ENCODE measurements at regions not wholly inside any gene's neighbourhood (a gene's known extent, or its start where the extent isn't known, plus 50 kb on each side); places are given as distances from the start of the nearest gene placed in this dataset.

DNA sequence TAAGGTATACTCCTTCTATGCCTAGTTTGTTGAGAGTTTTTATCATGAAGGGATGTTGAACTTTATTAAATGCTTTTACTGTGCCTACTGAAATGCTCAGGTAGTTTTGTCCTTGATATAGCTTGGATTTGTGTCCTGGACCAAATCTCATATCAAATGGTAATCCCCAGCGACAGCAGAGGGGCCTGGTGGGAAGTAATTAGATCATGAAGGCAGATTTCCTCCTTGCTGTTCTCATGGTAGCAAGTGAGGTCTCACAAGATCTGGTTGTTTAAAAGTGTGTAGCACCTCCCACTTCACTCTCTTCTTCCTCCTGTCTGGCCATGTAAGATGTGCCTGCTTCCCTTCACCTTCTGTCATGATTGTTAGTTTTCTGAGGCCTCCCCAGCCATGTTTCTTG, 78.2 kb downstream of the KIF2B start:
- H4K20me1 ChIP-seq (ENCODE audit: insufficient read depth, low read length), result no peaks in the 10 kb centered on the region
- no peaks in the 10 kb centered on the region for H3K9me3 ChIP-seq (ENCODE audit: insufficient read depth, low read length)

DNA sequence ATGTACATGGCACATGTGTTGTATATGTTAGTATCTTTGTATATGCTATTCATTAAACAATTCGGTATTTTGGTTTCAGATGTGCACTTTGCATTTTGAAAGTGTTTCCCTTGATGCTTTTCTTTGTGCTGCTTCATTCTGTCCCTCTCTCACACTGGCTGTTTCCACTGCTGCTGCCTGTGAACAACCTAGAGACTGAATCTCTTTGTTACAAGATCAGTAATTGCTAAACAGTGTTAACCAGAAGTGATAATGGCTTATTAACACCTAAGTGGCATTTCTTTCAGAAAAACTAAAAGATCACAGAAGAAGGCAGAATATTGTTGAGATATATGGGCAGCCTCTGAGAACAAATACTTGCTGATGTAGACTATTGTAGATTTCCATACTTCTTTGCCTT, 84.7 kb downstream of the KIF2B start:
- no peaks in the 10 kb centered on the region for H3K4me1 ChIP-seq (ENCODE audit: low read length)
- no peaks in the 10 kb centered on the region for H3K27me3 ChIP-seq (ENCODE audit: low read depth, low read length)
- H3K9ac ChIP-seq (ENCODE audit: low read length), result no peak overlapping the region
- H2AFZ ChIP-seq (ENCODE audit: low read depth, low read length), result no peak overlapping the region
- no peak overlapping the region for H3K4me3 ChIP-seq (ENCODE audit: low read length)
- no peak overlapping the region for H3K27ac ChIP-seq (ENCODE audit: low read length)
- no peaks in the 10 kb centered on the region for H3K36me3 ChIP-seq (replicated peaks; ENCODE audit: low read depth, low read length)
- no peaks in the 10 kb centered on the region for H3K79me2 ChIP-seq (ENCODE audit: low read length)
- no peaks in the 10 kb centered on the region for H3K9me3 ChIP-seq (ENCODE audit: insufficient read depth, low read length)
- H4K20me1 ChIP-seq (ENCODE audit: insufficient read depth, low read length), result no peaks in the 10 kb centered on the region
- TF ChIP-seq EZH2phosphoT487 (IDR thresholded peaks at IDR 0.05; ENCODE audit: low read depth), result no peak
- TF ChIP-seq, protein P1, sequence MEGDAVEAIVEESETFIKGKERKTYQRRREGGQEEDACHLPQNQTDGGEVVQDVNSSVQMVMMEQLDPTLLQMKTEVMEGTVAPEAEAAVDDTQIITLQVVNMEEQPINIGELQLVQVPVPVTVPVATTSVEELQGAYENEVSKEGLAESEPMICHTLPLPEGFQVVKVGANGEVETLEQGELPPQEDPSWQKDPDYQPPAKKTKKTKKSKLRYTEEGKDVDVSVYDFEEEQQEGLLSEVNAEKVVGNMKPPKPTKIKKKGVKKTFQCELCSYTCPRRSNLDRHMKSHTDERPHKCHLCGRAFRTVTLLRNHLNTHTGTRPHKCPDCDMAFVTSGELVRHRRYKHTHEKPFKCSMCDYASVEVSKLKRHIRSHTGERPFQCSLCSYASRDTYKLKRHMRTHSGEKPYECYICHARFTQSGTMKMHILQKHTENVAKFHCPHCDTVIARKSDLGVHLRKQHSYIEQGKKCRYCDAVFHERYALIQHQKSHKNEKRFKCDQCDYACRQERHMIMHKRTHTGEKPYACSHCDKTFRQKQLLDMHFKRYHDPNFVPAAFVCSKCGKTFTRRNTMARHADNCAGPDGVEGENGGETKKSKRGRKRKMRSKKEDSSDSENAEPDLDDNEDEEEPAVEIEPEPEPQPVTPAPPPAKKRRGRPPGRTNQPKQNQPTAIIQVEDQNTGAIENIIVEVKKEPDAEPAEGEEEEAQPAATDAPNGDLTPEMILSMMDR (IDR thresholded peaks at IDR 0.05; ENCODE audit: low read depth, low read length), result no peak
- no peak overlapping the region for H3K4me2 ChIP-seq (ENCODE audit: low read length)

More for the DNA sequence above, 78.2 kb downstream of the KIF2B start:
- Histone ChIP-seq H3K36me3 (replicated peaks; ENCODE audit: low read depth, low read length) (no peaks in the 10 kb centered on the region), H3K27me3 (ENCODE audit: low read depth, low read length) (no peaks in the 10 kb centered on the region), H3K27ac (ENCODE audit: low read length) (no peak overlapping the region), H2AFZ (ENCODE audit: low read depth, low read length) (no peak overlapping the region), H3K4me3 (ENCODE audit: low read length) (no peak overlapping the region), H3K79me2 (ENCODE audit: low read length) (no peaks in the 10 kb centered on the region), H3K4me2 (ENCODE audit: low read length) (no peak overlapping the region), H3K4me1 (ENCODE audit: low read length) (no peaks in the 10 kb centered on the region), H3K9ac (ENCODE audit: low read length) (no peak overlapping the region)
- no peak for TF ChIP-seq EZH2phosphoT487 (IDR thresholded peaks at IDR 0.05; ENCODE audit: low read depth)
- TF ChIP-seq, protein P1 (IDR thresholded peaks at IDR 0.05; ENCODE audit: low read depth, low read length), result no peak

DNA sequence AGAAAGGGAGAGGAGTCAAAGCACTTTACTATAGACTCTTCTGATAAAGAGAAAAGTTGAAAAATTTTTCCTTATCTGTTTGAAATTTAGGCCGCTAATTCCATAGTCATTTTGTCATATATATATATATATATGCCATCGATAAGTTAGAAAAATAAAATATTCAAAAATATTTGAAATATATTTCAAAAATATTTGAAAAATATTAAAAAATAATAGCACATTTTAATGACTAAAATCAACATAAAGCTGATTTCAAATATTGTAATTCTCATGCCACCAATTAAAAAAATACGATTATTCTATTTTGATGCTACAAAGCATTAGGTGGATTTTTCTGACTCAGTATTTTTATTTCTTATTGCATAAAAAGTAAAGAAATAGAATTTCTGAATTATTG, 87.1 kb downstream of the KIF2B start:
- TF ChIP-seq EZH2phosphoT487 (IDR thresholded peaks at IDR 0.05; ENCODE audit: low read depth), result no peak
- TF ChIP-seq, protein P1 (IDR thresholded peaks at IDR 0.05; ENCODE audit: low read depth, low read length), result no peak
- no peaks in the 10 kb centered on the region for H3K9me3 ChIP-seq (ENCODE audit: insufficient read depth, low read length)

DNA sequence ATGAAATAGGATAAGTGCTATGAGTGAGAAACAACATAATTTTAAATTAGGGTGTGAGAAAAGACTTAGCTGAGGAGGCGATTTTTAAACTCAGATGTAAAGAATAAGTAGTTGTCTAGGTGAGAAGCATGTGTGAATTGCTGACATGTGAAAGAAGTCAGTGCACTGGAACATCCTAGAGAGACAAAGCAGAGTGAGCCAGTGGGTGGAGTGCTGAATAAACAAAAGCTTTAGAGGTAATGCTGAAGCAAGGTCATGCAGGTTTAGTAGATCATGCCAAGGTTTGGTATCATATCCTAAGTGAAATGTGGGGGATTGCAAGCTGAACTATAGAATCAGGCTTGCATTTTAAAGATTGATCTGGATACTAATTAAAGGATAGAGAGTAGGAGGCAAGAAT, 89.4 kb downstream of the KIF2B start:
- Histone ChIP-seq H3K36me3 (replicated peaks; ENCODE audit: low read depth, low read length) (no peaks in the 10 kb centered on the region), H3K4me2 (ENCODE audit: low read length) (no peak overlapping the region), H3K79me2 (ENCODE audit: low read length) (no peaks in the 10 kb centered on the region), H3K4me3 (ENCODE audit: low read length) (no peak overlapping the region), H3K27me3 (ENCODE audit: low read depth, low read length) (no peaks in the 10 kb centered on the region), H3K9me3 (ENCODE audit: insufficient read depth, low read length) (no peaks in the 10 kb centered on the region), H2AFZ (ENCODE audit: low read depth, low read length) (no peak overlapping the region), H4K20me1 (ENCODE audit: insufficient read depth, low read length) (no peaks in the 10 kb centered on the region), H3K4me1 (ENCODE audit: low read length) (no peaks in the 10 kb centered on the region), H3K27ac (ENCODE audit: low read length) (no peak overlapping the region), H3K9ac (ENCODE audit: low read length) (no peak overlapping the region)
- TF ChIP-seq EZH2phosphoT487 (IDR thresholded peaks at IDR 0.05; ENCODE audit: low read depth), result no peak
- TF ChIP-seq, protein P1 (IDR thresholded peaks at IDR 0.05; ENCODE audit: low read depth, low read length), result no peak

More for the DNA sequence above, 87.1 kb downstream of the KIF2B start:
- Histone ChIP-seq H3K4me3 (ENCODE audit: low read length) (no peak overlapping the region), H3K27me3 (ENCODE audit: low read depth, low read length) (no peaks in the 10 kb centered on the region), H3K4me2 (ENCODE audit: low read length) (no peak overlapping the region), H3K79me2 (ENCODE audit: low read length) (no peaks in the 10 kb centered on the region), H3K36me3 (replicated peaks; ENCODE audit: low read depth, low read length) (no peaks in the 10 kb centered on the region), H4K20me1 (ENCODE audit: insufficient read depth, low read length) (no peaks in the 10 kb centered on the region), H2AFZ (ENCODE audit: low read depth, low read length) (no peak overlapping the region), H3K9ac (ENCODE audit: low read length) (no peak overlapping the region), H3K27ac (ENCODE audit: low read length) (no peak overlapping the region), H3K4me1 (ENCODE audit: low read length) (no peaks in the 10 kb centered on the region)

Measured in OCI-LY3 (cell line).